ENCODE measurements at regions not wholly inside any gene's neighbourhood (a gene's known extent, or its start where the extent isn't known, plus 50 kb on each side); places are given as distances from the start of the nearest gene placed in this dataset.
"Not testable (repeated sequence)": the region's sequence is repeated elsewhere in the genome, so short reads cannot be mapped to it uniquely, and the experiment has no call there.

DNA sequence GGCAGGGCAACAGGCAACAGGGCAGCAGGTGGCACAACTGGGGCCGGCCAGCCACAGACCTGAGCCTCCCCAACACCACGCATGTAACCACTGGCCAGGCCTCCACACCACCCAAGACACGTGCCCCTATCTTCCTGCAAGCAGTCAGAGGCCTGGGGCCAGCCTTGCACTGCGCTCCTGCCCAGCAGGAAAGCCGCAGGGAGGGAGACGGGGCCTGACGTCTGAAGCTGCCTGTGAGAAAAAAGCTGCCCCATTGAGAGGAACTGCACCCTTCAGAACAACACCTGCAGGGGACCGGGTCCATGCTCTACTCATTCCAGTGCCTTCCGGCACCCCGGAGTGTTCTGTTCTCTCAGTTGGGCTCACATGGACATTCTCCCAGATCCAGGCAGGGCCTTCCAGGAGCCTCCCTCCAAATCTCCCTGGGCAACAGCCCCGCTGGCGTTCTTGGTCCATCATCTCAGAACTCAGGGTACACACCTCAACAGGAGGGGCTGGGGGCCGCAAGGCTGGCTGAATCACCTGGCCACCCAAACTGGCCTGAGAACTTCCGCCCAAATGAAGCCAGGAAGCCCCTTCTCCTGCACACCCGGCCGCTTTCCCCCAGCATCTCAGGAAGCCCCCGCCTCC, 5403.6 kb upstream of the TPTE start:
- not testable (repeated sequence) for TF ChIP-seq EZH2 (IDR thresholded peaks at IDR 0.05); POLR2AphosphoS5 (IDR thresholded peaks at IDR 0.05; ENCODE audit: borderline replicate concordance, low read depth, low read length)
